HG02938 (cell line): ENCODE measurements at regions not wholly inside any gene's neighbourhood (a gene's known extent, or its start where the extent isn't known, plus 50 kb on each side); places are given as distances from the start of the nearest gene placed in this dataset.

ENCODE experiments used
- ATAC-seq: cut with Tn5 transposase; IDR thresholded peaks from one replicate; pipeline ENCODE4 v1.9.1; 2021; ENCODE audit warnings: mild to moderate bottlenecking, moderate library complexity; ENCODE audit not compliant: unreplicated experiment

DNA sequence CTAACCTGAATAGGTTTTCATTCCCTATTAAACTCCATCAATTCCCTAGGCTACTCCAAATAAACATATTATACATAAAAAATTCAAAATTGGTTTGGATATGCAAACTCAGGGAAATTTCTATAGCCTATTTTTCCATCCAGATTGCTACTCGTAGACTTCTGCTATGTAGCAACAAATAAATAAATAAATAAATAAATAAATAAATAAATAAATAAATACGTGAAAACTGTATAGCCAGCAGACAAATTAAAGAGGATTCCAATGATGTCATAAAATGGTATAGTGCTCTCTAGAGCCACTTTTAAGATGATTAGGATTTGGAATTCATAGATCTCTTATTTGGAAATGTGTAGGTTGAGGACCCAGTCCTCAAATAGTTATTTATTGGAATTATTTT is 1193.2 kb upstream of the NUDT12 start:
- ATAC-seq, result no peak

DNA sequence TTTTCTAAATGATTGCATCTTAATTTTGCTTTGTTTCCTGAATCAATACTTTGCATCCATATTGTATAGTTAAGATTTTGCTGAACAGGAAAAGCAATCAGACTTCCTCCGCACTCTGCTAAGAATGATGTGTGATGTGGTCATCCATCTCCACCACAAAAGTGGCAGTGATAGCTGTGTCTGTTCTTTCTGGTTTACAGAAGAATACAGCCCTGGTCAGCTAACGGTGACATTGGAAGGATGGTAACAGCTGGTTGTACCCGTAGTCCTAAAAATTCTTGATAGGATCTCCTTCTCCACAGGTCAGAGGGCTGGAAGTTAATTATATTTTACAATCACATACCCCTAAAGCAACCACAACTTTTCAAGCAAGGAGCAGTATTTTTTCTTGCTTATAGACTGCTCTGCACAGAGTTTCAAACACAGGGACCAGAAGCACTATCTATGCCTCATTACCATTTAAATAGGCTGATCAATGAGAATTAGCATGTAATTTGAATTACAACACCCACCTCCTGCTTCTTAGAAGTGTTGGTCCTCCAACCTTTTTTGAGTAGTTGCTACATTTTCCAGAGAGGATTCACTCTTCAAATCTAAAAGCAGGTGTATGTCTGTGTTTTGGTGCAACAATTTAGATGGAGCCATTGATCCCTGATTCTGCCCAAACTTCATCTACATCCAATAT is 1191.9 kb upstream of the NUDT12 start:
- ATAC-seq, result no peak

DNA sequence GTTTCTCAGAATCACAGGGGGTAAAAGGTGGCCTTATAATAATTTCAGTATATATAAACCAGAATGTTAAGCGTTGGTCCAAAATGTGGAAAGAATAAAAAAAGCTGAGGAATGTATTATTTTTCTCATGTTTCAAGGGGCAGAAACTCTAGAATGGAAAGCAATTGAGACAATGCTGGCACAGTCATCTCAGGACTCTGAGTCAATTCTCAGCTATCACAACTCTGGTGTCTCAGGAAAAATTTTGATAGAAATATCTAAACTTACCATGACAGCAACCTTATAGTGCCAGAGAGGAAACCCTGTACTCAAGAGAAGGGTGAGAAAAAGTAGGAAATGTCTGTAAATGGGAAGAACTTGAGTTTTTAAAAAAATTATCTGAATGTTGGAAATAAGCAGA is 1189.4 kb upstream of the NUDT12 start:
- ATAC-seq, result no peak

GRCh38 chr5:104739905-104740304 is 1177.3 kb upstream of the NUDT12 start:
- ATAC-seq, result no peak

DNA sequence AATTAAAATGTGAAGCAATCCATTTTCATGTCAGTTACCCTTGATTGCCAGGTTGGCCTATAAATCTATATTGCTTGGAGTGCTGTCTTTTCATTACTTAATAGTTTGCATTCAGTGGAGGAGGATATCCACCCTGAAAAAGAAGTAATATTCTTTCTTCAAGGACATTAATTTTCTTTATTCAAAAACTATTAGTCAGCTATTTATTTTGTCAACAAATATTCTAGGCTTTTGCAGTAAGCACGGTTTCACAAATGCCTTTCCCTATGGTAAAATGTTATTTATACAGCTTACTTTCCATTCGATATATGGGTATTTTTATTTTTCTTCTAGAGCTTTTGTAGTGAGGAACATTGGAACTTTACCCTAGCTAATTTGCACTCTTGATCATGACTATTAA is 1176.9 kb upstream of the NUDT12 start:
- ATAC-seq, result no peak

- ATAC-seq, result no peak
Observed at GRCh38 chr5:104736073-104736472, 1173.5 kb upstream of the NUDT12 start.

GRCh38 chr5:104734046-104734445 is 1171.5 kb upstream of the NUDT12 start:
- ATAC-seq, result no peak

DNA sequence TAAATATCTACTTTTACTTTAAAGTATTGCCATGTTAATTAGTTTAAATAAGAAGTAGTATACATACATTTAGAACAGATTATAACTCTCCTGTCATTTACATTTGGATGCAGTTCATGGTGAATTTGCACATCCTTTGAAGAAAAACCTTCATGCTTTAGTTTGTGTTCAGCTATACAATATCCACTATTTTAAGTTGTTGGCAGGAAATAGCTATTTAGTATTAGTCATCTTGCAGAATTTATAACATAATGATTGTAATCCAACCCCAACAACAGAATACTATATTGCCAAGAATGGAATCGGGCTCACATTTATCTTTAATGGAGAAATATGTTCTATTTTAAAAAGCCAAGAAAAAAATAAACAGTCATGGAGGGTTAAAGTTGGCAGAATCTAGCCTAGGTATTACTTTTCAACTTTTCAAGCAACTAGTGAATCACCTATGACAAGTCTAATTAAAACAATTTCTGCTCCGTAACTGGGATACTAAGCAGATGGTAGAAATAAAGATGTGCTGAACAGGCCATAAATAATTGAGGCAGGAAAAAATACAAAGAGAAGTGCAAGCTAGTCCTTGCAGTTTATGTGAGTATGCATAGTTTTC is 1170.6 kb upstream of the NUDT12 start:
- ATAC-seq, result no peak

DNA sequence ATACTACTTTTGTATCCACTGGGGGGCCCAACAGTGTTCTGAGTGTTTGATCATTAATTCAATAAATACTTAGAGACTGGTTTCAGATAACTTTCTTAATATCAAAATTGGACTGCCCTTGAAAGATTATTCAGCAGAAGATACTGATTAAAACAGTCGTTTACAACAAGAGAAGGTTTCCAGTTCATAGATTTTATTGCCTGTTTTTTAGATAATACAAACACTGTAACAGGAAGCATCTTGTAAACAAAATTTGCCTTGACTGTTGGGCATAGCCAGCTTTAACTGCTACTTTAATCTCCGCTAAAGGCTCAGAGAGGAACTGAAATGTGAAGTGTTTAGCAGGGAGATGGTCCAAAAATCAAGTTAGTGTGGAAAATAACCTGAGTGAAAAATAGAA is 1168.7 kb upstream of the NUDT12 start:
- no peak for ATAC-seq

DNA sequence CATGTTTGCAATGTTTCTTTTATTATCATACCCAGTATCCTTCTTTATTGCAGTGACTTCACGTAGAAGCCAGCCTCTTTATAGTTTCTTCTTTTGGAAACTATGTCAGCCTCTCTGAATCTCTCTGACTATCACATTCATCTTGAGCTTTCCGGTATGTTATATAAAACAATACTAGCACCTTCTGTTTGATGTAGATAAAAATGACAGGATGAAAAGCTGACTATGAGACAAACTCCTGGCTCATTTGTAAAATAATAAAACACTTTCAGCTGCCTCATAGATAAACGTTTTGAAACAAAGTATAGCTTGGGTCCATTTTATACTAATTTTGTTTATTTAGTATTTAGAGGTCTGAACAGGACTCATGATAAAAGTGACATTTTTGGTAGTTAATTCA is 1145.4 kb upstream of the NUDT12 start:
- ATAC-seq, result no peak

DNA sequence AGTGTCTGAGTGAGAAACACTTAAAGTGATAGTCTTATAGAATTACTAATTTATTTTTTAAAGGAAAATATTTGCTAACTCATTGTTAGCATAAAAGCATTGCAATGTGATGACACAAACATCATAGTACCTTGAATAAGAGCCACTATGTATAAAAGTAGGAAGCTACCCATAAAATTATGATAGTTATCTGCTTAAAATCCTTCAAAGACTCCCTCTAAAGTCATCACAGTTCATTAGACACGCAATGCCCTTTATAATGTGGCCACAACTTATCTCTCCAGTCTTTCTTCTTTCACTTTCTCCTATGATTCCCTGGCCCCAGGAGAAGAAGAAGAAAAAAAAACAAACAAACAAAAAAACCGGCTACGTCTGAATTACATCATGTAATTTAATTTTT is 1144.0 kb upstream of the NUDT12 start:
- no peak for ATAC-seq

GRCh38 chr5:104702212-104702611 is 1139.6 kb upstream of the NUDT12 start:
- no peak for ATAC-seq

- ATAC-seq, result no peak
Observed at GRCh38 chr5:104699438-104699837, 1136.8 kb upstream of the NUDT12 start.

- ATAC-seq, result no peak
Observed at GRCh38 chr5:104661256-104661655, 1098.7 kb upstream of the NUDT12 start.

DNA sequence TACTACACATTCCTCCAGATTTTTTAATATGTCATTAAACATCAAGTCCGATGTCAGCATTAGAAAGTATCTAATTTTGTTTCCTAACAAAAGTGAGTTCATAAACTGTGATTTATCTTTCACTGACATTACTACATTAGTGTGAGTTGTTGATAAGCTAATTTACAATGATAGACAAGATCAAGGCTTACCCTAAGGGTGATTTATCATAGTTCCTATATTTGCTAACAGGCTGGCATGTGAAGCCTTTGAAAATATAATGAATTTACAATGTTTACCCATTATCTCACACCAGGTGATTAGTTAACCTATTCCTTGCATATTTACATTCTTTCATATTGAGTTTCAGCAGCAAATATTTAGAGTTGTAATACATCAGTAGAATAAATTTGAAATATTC is 1096.9 kb upstream of the NUDT12 start:
- ATAC-seq, result no peak

GRCh38 chr5:104652271-104652861 is 1089.8 kb upstream of the NUDT12 start:
- no peak for ATAC-seq

DNA sequence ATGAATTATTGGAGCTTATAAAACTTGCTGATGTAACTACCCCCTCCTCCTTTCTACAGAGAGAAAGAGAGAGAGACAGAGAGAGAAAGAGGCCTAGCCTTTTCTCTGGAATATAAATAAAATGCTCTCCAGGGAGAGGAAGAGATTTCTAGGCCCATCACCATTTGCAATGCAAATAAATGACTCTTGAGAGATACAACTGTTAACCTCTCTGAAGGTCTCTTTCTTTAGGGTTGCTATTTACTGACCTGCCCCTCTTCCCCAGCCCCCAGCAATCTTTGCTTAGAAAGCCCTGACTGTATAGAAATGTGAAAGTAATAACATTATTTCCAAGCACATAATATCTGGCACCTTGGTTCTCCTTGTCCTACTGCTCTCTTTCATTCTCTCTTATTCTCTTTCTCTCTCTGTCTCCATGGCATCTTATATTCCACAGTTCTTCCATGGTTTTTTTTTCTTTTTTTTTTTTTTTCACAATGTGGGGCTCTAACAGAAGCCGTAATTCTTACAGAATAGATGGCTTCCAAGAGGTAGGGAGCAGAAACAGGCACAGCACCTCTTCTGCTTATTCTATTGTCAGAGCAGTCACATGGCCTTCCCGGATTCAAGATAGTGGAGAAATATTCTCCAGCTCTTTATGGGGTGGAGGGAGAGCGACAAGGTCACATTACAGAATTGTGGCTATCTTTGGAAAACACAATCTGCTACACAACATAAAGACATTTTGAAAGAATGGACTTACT is 1087.9 kb upstream of the NUDT12 start:
- ATAC-seq, result no peak

DNA sequence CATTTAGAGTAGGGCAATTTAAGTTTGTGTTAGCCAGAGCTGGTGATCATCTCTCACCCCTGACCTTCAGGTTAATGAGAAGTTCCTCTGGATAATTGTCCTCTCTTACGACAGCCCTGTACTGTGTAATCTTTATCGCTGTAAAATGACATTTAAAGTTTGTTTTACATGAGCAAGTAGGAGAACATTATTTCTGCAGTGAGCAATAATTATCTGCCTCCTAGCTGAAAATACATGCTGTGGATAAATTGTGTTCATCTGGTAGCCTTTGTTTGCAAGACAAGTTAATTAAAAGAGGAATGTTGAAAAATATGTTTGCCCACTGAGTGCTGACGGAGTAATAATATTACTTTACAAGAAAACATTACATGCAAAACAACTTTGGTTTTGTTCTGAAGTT is 1083.8 kb upstream of the NUDT12 start:
- ATAC-seq, result no peak

- ATAC-seq, result no peak
Observed at GRCh38 chr5:104643320-104643719, 1080.7 kb upstream of the NUDT12 start.

- ATAC-seq, result no peak
Observed at GRCh38 chr5:104635227-104635626, 1072.6 kb upstream of the NUDT12 start.

DNA sequence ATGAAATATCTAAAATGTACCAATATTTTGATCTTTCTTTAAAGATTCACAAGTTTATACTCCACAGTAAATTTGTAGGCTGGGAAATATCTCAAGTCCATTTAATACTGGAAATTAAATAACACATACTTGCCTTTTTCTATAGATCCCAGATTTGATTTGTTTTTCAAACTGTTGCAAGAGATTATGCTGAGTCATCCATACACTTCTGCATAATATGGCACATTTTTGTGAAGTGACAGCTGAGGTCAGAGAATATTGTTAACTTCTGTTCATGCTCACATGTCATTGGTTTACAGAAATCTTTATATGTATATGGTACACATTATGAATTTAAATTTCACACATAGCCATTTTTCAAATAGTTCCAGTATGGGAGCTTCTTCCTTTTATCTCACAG is 1066.3 kb upstream of the NUDT12 start:
- ATAC-seq, result no peak

GRCh38 chr5:104626122-104626521 is 1063.5 kb upstream of the NUDT12 start:
- ATAC-seq, result no peak
